ENCODE measurements at regions not wholly inside any gene's neighbourhood (a gene's known extent, or its start where the extent isn't known, plus 50 kb on each side); places are given as distances from the start of the nearest gene placed in this dataset.

- no peak for TF ChIP-seq CTCF (IDR thresholded peaks at IDR 0.05; ENCODE audit: insufficient read depth, low read length, poor library complexity, severe bottlenecking)
- TF ChIP-seq EZH2phosphoT487 (conservative IDR thresholded peaks at IDR 0.05; ENCODE audit: low read length) = no peak
These were observed 334.1 kb upstream of the RGS6 start for GRCh38 chr14:71597955-71598660.

Data from SU-DHL-6 (cell line).